ENCODE measurements at regions not wholly inside any gene's neighbourhood (a gene's known extent, or its start where the extent isn't known, plus 50 kb on each side); places are given as distances from the start of the nearest gene placed in this dataset.

DNA sequence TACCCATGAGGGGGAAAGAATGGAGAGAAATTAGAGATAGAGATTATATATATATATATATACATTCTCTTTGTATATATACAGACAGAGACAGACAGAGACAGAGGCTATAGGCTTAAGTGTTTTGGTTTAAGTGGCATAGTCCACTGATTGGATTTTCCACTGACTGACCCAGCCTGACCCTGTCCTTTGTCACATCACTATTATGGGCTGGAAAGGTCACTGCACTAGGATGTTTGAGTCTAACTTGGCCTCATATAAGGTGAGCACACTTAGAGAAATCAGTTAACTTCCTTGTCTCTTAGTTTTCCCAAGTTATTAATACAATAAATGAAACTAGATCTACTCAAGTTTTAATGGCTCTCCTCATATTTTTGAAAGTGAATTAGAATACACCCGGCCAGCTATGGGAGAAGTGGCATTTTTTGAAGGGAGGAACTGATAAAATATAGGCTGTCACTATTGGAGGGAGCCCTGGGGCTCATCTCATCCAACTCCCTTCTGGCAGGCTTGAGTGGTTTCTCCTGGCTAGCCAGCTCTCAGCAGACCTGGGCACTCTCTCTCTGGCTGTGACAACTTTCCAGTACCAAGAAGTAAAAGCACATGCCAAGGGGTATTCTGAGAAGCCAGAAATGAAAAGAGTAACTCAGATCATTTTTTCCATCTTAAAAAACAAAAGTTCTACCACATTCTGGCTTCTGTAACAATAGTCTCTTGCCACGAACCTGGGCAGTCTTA lies 455.6 kb upstream of the ANKRD30A start:
- Histone ChIP-seq H3K36me3 (ENCODE audit: control insufficient read depth in 1 of 2, insufficient read depth in 2 of 2, low read length in 2 of 2) (no peaks in the 10 kb centered on the region), H3K27me3 (ENCODE audit: low read depth, low read length) (no peaks in the 10 kb centered on the region), H3K27ac (ENCODE audit: low read length) (no peak overlapping the region), H3K4me1 (ENCODE audit: control insufficient read depth in 1 of 2, insufficient read depth in 2 of 2, low read length in 2 of 2) (peaks cover 0 to 5% of the 10 kb centered on the region in 2 donors), H3K9me3 (ENCODE audit: control insufficient read depth in 1 of 2, low read length in 2 of 2) (no peaks in the 10 kb centered on the region), H3K4me3 (ENCODE audit: low read depth in 1 of 2, low read length in 2 of 2) (no peak overlapping the region)

DNA sequence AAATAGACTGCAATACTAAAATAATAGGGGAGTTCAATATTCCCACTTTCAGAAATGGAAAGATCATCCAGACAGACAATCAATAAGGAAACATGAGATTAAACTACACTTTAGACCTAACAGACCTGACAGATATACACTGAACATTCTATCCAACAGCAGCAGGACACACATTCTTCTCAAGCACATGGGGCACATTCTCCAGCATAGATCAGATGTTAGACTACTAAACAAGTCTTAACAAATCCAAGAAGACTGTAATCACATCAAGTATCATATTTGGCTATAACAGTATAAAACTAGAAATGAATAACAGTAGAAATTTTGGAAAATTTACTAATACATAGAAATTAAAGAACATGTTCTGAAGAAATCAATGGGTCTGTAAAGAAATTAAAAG lies 458.9 kb upstream of the ANKRD30A start:
- peaks cover 0 to 5% of the 10 kb centered on the region in 2 donors for H3K4me1 ChIP-seq (ENCODE audit: control insufficient read depth in 1 of 2, insufficient read depth in 2 of 2, low read length in 2 of 2)
- H3K36me3 ChIP-seq (ENCODE audit: control insufficient read depth in 1 of 2, insufficient read depth in 2 of 2, low read length in 2 of 2), result no peaks in the 10 kb centered on the region
- H3K27ac ChIP-seq (ENCODE audit: low read length), result no peak overlapping the region
- H3K4me3 ChIP-seq (ENCODE audit: low read depth in 1 of 2, low read length in 2 of 2), result no peak overlapping the region
- no peaks in the 10 kb centered on the region for H3K27me3 ChIP-seq (ENCODE audit: low read depth, low read length)
- H3K9me3 ChIP-seq (ENCODE audit: control insufficient read depth in 1 of 2, low read length in 2 of 2), result no peaks in the 10 kb centered on the region

DNA sequence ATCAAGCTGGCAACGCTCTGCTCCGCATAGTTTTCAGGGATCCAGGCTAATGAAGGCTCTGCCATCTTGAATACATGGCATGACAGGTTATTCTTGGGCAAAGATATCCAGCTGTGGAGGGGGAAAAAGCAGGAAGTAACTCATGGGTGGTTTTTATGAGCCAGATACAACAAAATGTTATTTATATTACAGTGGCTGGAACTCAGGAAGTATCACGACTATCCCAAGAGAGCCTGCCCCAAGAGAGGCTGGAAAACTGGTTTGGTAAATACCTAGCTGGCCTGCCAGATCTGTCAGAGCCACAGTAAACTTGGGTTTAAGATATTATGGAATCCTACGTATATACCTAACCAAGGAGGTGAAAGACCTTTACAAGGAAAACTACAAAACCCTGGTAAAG lies 462.8 kb upstream of the ANKRD30A start:
- Histone ChIP-seq H3K27ac (ENCODE audit: low read length) (no peak overlapping the region), H3K4me1 (ENCODE audit: control insufficient read depth in 1 of 2, insufficient read depth in 2 of 2, low read length in 2 of 2) (no peaks in the 10 kb centered on the region), H3K4me3 (ENCODE audit: low read depth in 1 of 2, low read length in 2 of 2) (no peak overlapping the region), H3K9me3 (ENCODE audit: control insufficient read depth in 1 of 2, low read length in 2 of 2) (no peaks in the 10 kb centered on the region), H3K27me3 (ENCODE audit: low read depth, low read length) (no peaks in the 10 kb centered on the region), H3K36me3 (ENCODE audit: control insufficient read depth in 1 of 2, insufficient read depth in 2 of 2, low read length in 2 of 2) (no peaks in the 10 kb centered on the region)

DNA sequence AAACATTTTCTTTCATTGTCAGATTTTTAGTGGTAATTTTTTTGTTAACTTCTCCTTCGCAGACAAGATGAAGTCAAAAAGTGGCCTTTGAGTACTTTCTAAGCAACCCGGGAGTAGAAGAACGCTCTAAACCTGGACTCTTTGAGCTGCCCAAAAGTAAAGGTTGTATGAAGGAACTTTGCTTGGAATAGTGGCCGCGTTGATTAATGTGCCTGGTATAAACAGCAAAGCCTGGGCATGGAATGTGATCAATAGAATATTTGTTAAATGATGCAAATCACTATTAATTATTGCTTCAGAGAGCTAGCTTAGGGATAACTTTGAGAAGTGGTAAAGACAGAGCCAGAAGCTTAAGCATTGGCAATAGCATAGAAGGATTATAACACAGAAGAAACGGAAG lies 475.1 kb upstream of the ANKRD30A start:
- H3K36me3 ChIP-seq (ENCODE audit: control insufficient read depth in 1 of 2, insufficient read depth in 2 of 2, low read length in 2 of 2), result no peaks in the 10 kb centered on the region
- no peak overlapping the region for H3K27ac ChIP-seq (ENCODE audit: low read length)
- peaks cover 7 to 8% of the 10 kb centered on the region in 2 donors for H3K9me3 ChIP-seq (ENCODE audit: control insufficient read depth in 1 of 2, low read length in 2 of 2)
- no peak overlapping the region for H3K4me3 ChIP-seq (ENCODE audit: low read depth in 1 of 2, low read length in 2 of 2)
- H3K4me1 ChIP-seq (ENCODE audit: control insufficient read depth in 1 of 2, insufficient read depth in 2 of 2, low read length in 2 of 2), result no peaks in the 10 kb centered on the region
- H3K27me3 ChIP-seq (ENCODE audit: low read depth, low read length), result no peaks in the 10 kb centered on the region

DNA sequence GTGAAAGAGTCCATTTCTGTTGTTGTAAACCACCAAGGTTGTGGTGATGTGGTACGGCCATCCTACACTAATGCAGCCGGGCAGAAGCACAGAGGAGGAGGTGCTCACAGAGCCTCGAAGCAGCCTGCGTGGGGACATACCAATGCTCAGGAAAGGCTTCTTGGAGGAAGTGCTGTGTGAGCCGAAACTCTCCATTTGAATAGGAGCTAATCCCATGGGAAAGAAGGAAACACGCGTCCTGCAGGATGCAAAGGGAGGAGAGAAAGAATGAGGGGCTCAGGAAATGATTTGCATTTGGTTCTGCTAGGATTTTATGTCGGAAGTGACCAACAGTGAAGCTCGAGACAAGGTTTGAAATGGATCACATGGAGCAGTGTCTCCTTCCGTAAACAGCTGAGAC lies 477.9 kb upstream of the ANKRD30A start:
- Histone ChIP-seq H3K27ac (ENCODE audit: low read length) (no peak overlapping the region), H3K9me3 (ENCODE audit: control insufficient read depth in 1 of 2, low read length in 2 of 2) (peaks cover 7 to 8% of the 10 kb centered on the region in 2 donors), H3K27me3 (ENCODE audit: low read depth, low read length) (no peaks in the 10 kb centered on the region), H3K36me3 (ENCODE audit: control insufficient read depth in 1 of 2, insufficient read depth in 2 of 2, low read length in 2 of 2) (no peaks in the 10 kb centered on the region), H3K4me1 (ENCODE audit: control insufficient read depth in 1 of 2, insufficient read depth in 2 of 2, low read length in 2 of 2) (no peaks in the 10 kb centered on the region), H3K4me3 (ENCODE audit: low read depth in 1 of 2, low read length in 2 of 2) (no peak overlapping the region)

DNA sequence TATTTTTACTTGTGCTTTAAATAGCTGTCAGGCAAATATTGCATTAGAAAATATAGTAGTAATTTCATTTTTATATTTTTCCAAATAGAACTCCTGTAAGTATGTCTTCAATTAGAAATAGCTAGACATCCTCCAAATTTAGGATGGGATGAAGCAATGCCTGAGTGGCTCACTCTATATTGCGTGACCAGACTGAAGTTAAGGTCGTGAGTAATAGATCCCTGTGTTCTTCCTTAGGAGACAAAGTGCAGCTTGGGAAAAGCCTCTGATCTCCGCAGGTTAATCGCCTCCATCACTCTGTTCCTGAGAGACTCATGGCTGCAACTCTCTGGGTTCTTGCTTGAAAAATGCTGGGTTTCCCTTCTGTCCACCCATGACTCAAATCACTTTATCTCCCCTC lies 484.8 kb upstream of the ANKRD30A start:
- peaks cover 0 to 4% of the 10 kb centered on the region in 2 donors for H3K9me3 ChIP-seq (ENCODE audit: control insufficient read depth in 1 of 2, low read length in 2 of 2)
- H3K4me1 ChIP-seq (ENCODE audit: control insufficient read depth in 1 of 2, insufficient read depth in 2 of 2, low read length in 2 of 2), result no peaks in the 10 kb centered on the region
- H3K27ac ChIP-seq (ENCODE audit: low read length), result no peak overlapping the region
- no peaks in the 10 kb centered on the region for H3K27me3 ChIP-seq (ENCODE audit: low read depth, low read length)
- H3K36me3 ChIP-seq (ENCODE audit: control insufficient read depth in 1 of 2, insufficient read depth in 2 of 2, low read length in 2 of 2), result no peaks in the 10 kb centered on the region
- H3K4me3 ChIP-seq (ENCODE audit: low read depth in 1 of 2, low read length in 2 of 2), result no peak overlapping the region

DNA sequence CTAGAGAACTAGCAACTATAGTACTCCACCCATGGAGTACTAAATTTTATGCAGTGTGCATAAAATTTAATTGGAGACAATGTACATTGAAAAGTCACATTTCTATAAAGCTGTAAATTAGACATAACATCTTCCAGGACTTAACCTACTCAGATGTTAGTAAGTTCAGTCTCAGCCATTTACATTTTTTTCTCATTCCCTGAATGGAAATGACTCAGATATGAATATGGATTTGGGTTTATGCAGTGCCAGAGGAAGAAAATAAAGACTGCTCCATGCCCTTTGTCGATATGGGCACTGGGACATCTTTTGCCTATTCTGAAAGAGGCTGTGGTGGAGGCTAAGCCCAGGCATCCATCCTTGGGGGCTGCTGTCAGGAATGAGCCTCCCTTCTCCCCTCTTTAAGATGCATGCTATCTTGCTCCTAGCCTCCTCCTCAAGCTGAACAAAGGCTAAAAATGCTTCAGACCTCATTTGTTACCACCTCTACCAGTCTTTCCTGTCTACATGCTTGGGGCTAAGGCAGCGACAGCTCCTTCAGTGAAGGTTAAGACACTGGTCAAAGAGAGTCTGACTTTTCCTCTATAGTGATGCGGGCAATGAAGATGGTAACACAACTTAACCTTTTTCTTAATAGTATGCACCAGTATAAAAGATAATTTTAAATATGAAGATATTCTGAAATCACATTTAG lies 486.8 kb upstream of the ANKRD30A start:
- Histone ChIP-seq H3K4me3 (ENCODE audit: low read depth in 1 of 2, low read length in 2 of 2) (no peak overlapping the region), H3K4me1 (ENCODE audit: control insufficient read depth in 1 of 2, insufficient read depth in 2 of 2, low read length in 2 of 2) (no peaks in the 10 kb centered on the region), H3K9me3 (ENCODE audit: control insufficient read depth in 1 of 2, low read length in 2 of 2) (peaks cover 0 to 4% of the 10 kb centered on the region in 2 donors), H3K27me3 (ENCODE audit: low read depth, low read length) (no peaks in the 10 kb centered on the region), H3K27ac (ENCODE audit: low read length) (no peak overlapping the region), H3K36me3 (ENCODE audit: control insufficient read depth in 1 of 2, insufficient read depth in 2 of 2, low read length in 2 of 2) (no peaks in the 10 kb centered on the region)

DNA sequence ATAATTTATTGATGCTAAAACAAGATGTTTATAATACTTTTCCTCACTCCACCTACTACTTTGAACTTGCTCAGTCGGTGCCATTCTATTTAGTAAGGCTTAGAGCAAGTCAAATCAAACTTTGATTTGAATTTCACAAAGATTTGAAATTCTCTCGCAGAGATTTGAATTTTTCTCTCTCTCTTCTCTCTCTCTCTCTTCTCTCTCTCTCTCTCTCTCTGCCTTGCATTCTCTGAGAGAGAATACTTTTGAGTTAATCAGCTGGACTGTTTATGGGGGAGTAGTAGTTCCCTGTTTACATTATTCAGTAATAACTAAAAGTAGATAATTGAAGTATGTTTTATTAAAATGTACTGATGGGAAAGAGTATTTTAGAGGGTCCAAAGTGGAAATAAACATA lies 488.5 kb upstream of the ANKRD30A start:
- Histone ChIP-seq H3K4me3 (ENCODE audit: low read depth in 1 of 2, low read length in 2 of 2) (no peak overlapping the region), H3K9me3 (ENCODE audit: control insufficient read depth in 1 of 2, low read length in 2 of 2) (peaks cover 0 to 4% of the 10 kb centered on the region in 2 donors), H3K27me3 (ENCODE audit: low read depth, low read length) (no peaks in the 10 kb centered on the region), H3K36me3 (ENCODE audit: control insufficient read depth in 1 of 2, insufficient read depth in 2 of 2, low read length in 2 of 2) (no peaks in the 10 kb centered on the region), H3K27ac (ENCODE audit: low read length) (no peak overlapping the region), H3K4me1 (ENCODE audit: control insufficient read depth in 1 of 2, insufficient read depth in 2 of 2, low read length in 2 of 2) (no peaks in the 10 kb centered on the region)

DNA sequence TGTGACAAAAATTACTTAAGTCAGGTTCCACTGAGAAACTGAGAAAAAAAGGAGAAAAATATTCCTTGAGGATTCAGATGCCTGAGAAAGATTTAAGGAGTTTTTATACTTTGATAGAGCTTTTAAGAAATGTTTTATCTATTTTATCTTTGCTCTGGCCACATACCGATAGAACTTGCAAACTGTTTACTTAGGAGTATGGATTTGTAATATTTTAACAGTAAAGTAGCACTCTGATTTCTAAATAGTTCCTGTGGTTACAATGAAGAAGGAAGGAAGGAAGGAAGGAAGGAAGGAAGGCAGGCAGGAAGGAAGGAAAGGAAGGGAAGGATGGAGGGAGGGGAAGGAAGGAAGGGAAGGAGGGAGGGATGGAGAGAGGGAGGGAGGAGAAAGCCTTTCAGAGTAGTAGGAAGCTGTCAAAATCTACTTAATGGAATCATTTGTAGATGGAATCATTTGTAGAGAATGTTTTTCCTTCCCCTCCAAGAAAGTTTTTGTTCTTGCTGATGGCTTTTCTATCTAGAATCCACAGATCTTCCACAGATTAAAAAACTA lies 489.0 kb upstream of the ANKRD30A start:
- Histone ChIP-seq H3K4me3 (ENCODE audit: low read depth in 1 of 2, low read length in 2 of 2) (no peak overlapping the region), H3K9me3 (ENCODE audit: control insufficient read depth in 1 of 2, low read length in 2 of 2) (peaks cover 0 to 4% of the 10 kb centered on the region in 2 donors), H3K36me3 (ENCODE audit: control insufficient read depth in 1 of 2, insufficient read depth in 2 of 2, low read length in 2 of 2) (no peaks in the 10 kb centered on the region), H3K4me1 (ENCODE audit: control insufficient read depth in 1 of 2, insufficient read depth in 2 of 2, low read length in 2 of 2) (no peaks in the 10 kb centered on the region), H3K27me3 (ENCODE audit: low read depth, low read length) (no peaks in the 10 kb centered on the region), H3K27ac (ENCODE audit: low read length) (no peak overlapping the region)

DNA sequence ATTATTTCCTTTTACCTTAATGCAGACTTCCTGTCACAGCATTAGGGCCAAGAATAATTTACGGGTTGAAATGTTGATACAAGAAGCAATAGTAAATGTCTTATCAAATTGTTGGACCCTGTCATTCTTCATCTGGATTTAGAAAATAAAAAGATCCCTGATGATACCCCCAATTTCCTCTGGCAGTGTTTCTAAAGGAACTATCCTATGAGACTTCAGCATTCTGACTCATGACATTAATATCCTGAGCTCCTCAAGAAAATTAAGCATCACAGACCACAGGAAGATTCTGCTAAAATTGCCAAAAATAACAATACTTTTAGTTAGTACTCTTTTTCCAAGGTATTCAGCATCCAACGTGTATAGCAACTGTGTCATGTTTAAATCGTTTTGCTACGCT lies 490.5 kb upstream of the ANKRD30A start:
- Histone ChIP-seq H3K9me3 (ENCODE audit: control insufficient read depth in 1 of 2, low read length in 2 of 2) (peaks cover 0 to 4% of the 10 kb centered on the region in 2 donors), H3K4me1 (ENCODE audit: control insufficient read depth in 1 of 2, insufficient read depth in 2 of 2, low read length in 2 of 2) (no peaks in the 10 kb centered on the region), H3K27me3 (ENCODE audit: low read depth, low read length) (no peaks in the 10 kb centered on the region), H3K27ac (ENCODE audit: low read length) (no peak overlapping the region), H3K4me3 (ENCODE audit: low read depth in 1 of 2, low read length in 2 of 2) (no peak overlapping the region), H3K36me3 (ENCODE audit: control insufficient read depth in 1 of 2, insufficient read depth in 2 of 2, low read length in 2 of 2) (no peaks in the 10 kb centered on the region)

DNA sequence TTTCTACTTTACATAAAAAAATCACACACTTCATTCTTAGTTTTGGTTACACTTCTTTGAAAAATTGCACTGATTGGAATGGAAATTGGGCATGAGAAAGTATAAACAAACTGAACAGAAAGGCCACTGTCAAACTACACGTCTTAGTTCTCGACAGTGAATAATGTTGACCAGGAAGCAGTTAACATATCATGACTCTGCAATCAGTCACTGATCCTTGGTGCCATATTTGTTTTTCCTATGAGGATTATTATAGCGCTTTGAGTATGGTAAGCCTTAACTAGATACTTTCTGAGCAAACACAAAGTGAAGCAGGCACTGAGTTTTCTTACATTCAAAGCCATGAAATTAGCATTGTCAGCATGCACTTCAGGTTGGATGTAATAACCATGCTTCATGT lies 495.1 kb upstream of the ANKRD30A start:
- H3K27me3 ChIP-seq (ENCODE audit: low read depth, low read length), result no peaks in the 10 kb centered on the region

More for the DNA sequence above, 495.1 kb upstream of the ANKRD30A start:
- H3K27ac ChIP-seq (ENCODE audit: low read length), result no peak overlapping the region
- H3K4me3 ChIP-seq (ENCODE audit: low read depth in 1 of 2, low read length in 2 of 2), result no peak overlapping the region
- H3K4me1 ChIP-seq (ENCODE audit: control insufficient read depth in 1 of 2, insufficient read depth in 2 of 2, low read length in 2 of 2), result no peaks in the 10 kb centered on the region
- no peaks in the 10 kb centered on the region for H3K9me3 ChIP-seq (ENCODE audit: control insufficient read depth in 1 of 2, low read length in 2 of 2)
- no peaks in the 10 kb centered on the region for H3K36me3 ChIP-seq (ENCODE audit: control insufficient read depth in 1 of 2, insufficient read depth in 2 of 2, low read length in 2 of 2)

All from muscle layer of duodenum (tissue), 2 donors.